NCI-H82 (cell line): ENCODE measurements at regions not wholly inside any gene's neighbourhood (a gene's known extent, or its start where the extent isn't known, plus 50 kb on each side); places are given as distances from the start of the nearest gene placed in this dataset.
"Not testable (repeated sequence)": the region's sequence is repeated elsewhere in the genome, so short reads cannot be mapped to it uniquely, and the experiment has no call there.

ENCODE experiments used
- DNase-seq: peaks from one replicate; lab custom pipeline; 2025; lab: John Stamatoyannopoulos, UW

- no peak for DNase-seq
These were observed 58.1 kb downstream of the ATXN7L3B start for GRCh38 chr12:74595696-74596095.

- no peak for DNase-seq
These were observed 61.2 kb downstream of the ATXN7L3B start for GRCh38 chr12:74598819-74599218.

GRCh38 chr12:74599932-74600331, 62.3 kb downstream of the ATXN7L3B start:
- DNase-seq, result no peak

DNA sequence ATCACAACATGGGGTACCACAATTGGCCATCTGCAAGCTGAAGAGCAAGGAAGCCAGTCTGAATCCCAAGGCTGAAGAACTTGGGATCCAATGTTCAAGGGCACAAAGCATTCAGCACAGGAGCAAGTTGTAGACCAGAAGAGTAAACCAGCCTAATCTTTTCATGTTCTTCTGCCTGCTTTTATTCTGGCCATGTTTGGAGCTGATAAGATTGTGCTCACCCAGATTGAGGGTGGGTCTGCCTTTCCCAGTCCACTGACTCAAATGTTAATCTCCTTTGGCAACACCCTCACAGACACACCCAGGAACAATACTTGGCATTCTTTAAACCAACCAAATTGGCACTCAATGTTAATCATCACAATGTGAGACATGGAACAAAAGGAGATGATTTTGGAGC, 63.2 kb downstream of the ATXN7L3B start:
- DNase-seq, result not testable (repeated sequence)

DNA sequence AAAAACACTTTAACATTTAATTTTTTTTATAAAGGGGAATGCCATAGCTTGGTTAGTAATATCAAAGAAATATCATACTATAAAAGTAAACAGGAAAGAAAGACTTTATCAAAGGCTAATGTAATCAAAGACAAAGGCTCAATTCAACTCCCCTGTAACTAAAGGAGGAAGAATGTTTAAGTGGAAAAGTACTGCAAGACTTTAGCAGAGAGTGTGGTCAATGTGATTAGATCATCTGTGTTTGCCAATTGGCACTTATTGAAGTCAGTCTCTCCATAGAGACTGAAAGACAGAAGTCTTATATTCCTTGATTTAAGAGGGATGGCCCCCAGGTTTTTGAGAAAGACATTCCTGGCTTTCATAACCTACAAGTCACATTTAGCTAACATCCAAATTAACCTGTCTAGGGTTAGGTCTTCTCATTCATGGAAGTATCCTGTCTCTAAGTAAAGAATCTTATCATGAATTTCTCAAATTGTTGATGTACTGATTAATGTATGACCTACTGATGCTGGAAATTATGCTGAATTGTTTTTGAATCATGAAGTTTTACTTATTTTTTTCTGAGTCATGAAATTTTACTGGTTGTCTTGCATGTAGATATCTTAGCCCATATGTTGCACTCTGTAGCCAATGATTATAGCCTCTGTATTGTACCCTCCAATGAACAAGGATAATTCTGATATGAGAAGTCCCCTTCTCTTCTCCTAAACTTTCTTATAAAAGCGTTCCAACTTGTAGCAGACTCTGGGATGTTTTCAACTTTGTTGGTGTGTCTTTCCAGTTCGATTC, 65.4 kb downstream of the ATXN7L3B start:
- no peak for DNase-seq

DNA sequence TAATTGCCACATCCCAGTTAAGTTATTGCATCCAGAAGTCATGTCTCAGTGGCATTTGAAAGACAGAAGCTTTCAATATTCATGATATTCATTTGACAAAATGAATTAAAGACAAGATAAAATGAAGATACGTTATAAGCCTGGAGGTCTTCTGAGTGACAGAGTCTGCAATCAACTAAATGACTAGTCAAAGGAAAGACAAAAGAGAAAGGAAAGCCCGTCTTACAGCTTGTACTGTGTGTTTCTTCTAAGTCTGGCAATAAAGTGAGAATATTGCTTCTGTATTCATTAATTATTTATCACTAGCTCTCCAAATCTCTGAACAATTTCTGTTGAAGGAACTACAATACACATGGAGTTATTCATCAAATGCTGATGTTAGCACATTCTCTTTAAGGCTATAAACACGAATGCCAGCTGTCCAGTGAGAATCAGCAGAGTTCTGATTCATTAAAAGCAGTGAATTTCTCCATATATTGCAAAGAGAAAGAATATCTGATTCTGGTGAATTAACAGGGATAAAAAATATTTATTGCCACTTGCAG, 70.7 kb downstream of the ATXN7L3B start:
- DNase-seq, result no peak

DNA sequence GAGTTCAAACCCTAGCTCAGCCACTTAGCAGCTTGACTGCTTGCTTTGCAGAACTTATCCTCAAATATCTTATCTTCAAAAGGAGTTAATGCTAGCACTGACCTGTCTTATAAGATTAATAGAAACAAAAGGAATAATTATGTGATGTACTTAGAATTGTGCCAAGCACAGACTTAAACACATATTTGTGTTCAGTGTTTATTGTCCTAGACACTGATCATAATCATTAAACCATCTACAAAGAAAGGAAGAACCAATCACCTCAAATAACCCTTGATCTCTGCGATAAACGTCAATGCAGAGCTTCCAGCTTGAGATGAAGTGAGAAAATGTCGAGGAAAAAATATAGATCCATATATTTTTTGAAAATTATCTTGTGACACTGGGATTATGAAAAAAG, 73.1 kb downstream of the ATXN7L3B start:
- DNase-seq, result no peak

- no peak for DNase-seq
These were observed 76.8 kb downstream of the ATXN7L3B start for GRCh38 chr12:74614426-74614825.

- no peak for DNase-seq
These were observed 81.4 kb downstream of the ATXN7L3B start for GRCh38 chr12:74619084-74619483.

- DNase-seq, result no peak
These were observed 82.2 kb downstream of the ATXN7L3B start for GRCh38 chr12:74619884-74620283.

- DNase-seq, result no peak
These were observed 83.3 kb downstream of the ATXN7L3B start for GRCh38 chr12:74620921-74621320.

GRCh38 chr12:74624201-74624600, 86.6 kb downstream of the ATXN7L3B start:
- DNase-seq, result no peak

DNA sequence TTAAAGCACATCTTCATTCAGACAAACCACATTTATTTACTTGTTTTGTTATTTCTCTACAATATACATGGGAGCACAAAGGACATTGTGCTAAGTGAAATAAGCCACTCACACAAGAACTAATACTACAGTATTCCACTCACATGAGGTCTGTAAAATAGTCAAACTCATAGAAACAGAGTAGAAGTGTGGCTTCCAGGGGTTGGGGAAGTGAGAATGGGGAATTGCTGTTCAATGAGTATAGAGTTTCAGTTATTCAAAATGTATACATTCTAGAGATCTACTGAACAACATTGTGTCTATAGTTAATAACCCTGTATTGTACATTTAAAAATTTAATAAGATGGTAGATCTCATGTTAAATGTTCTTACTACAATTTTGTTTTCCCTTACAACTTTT, 88.8 kb downstream of the ATXN7L3B start:
- no peak for DNase-seq

DNA sequence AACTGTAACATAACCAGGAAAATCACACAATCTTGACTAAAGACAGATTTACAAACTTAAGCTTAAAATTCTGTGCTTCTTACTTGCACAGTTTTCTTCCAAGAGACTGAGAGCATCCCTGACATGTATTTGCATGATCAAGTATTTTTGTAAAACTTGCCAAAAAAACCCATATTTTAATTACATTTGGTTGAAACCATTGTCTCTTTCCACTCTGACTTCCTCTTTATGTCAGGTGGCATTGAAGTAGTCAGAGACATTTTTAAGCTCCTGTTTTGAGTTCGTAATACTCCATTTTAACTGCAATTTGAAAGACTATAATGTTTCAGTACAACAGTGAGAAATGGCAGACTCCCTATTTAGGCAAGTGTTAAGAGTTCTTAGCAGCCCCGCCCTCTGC, 103.6 kb downstream of the ATXN7L3B start:
- no peak for DNase-seq

GRCh38 chr12:74641694-74642093, 104.1 kb downstream of the ATXN7L3B start:
- no peak for DNase-seq

- DNase-seq, result no peak
These were observed 107.0 kb downstream of the ATXN7L3B start for GRCh38 chr12:74644681-74645080.

DNA sequence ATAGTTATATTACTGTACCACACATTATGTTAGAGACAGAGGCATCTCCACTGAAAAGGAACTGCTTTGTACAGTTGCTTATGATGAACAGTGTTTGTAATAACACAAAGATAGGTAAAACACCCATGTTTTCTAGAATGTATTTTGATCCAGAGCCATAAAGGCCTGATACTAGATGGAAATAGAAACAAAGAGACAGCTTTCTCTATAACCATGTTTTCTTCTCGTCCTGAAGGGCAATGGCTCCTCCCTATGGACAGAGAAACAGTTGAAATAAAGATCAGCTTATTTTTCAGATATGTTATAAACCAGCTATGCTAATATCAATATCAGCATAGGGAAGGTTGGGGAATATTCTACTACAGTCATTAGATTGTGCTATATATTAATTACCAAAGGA, 109.2 kb downstream of the ATXN7L3B start:
- peak; percentile 15 for DNase-seq

- no peak for DNase-seq
These were observed 109.6 kb downstream of the ATXN7L3B start for GRCh38 chr12:74647256-74647655.

- DNase-seq, result no peak
These were observed 118.6 kb downstream of the ATXN7L3B start for GRCh38 chr12:74656251-74656650.

GRCh38 chr12:74660442-74660841, 122.8 kb downstream of the ATXN7L3B start:
- DNase-seq, result no peak

GRCh38 chr12:74663958-74664357, 126.3 kb downstream of the ATXN7L3B start:
- no peak for DNase-seq

DNA sequence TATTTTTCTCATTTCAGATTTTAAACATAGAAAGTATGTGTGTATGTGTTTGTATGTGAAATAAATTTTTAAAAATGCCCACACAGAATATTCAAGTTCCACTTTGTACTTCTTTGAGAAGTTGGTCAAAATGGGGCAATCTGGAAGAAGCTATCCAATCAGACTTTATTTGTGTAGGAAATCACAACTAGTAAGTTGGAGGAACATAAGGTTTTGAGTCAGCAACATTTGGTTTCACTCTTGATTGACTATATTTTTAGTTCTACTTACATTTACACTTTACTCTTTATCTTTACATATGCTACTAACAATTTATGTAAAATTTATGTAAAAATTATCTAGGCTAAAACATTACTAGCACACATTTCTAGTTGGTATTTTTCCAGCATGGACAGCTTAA, 128.1 kb downstream of the ATXN7L3B start:
- DNase-seq, result no peak

DNA sequence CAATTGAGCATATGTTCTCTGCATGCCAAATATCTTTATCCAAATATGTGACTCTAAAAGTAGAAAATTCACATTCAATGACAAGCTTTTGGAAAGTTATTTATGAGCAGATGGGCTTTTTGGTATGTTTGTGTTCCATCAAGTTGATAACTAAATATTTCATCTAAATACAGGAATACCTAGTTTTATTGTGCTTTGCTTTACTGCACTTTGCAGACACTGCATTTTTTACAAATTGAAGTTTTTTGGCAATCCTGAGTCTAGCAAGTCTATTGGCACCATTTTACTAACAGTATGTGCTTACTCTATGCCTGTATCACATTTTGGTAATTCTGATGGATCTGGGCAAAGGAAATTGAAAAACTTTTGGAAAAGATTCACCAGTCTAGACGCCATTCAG, 133.8 kb downstream of the ATXN7L3B start:
- DNase-seq, result no peak

DNA sequence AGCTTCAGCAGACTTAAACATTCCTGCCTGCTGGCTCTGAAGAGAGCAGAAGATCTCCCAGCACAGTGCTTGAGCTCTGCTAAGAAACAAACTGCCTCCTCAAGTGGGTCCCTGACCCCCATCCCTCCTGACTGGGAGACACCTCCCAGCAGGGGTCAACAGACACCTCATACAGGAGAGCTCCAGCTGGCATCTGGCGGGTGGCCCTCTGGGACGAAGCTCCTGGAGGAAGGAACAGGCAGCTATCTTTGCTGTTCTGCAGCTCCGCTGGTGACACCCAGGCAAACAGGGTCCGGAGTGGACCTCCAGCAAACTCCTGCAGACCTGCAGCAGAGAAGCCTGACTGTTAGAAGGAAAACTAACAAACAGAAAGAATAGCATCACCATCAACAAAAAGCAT, 139.3 kb downstream of the ATXN7L3B start:
- not testable (repeated sequence) for DNase-seq
